ENCODE measurements at regions not wholly inside any gene's neighbourhood (a gene's known extent, or its start where the extent isn't known, plus 50 kb on each side); places are given as distances from the start of the nearest gene placed in this dataset.

- no peak for TF ChIP-seq CTCF (IDR thresholded peaks at IDR 0.05)
- TF ChIP-seq POLR2A (IDR thresholded peaks at IDR 0.05), result no peak
Measured at GRCh38 chr12:18145924-18146323, 55.9 kb upstream of the RERGL start.

Measured in uterus (tissue), 2 donors.